SK-N-SH (cell line): ENCODE measurements at regions not wholly inside any gene's neighbourhood (a gene's known extent, or its start where the extent isn't known, plus 50 kb on each side); places are given as distances from the start of the nearest gene placed in this dataset.

Experiments
- CTCF ChIA-PET: fragments of 300-600, 350-600 bp; formaldehyde crosslinking; extraction: SDS; loops from one replicate; lab custom pipeline; 2021; lab: Yijun Ruan, JAX
- POLR2A ChIA-PET: fragments of 350-600 bp; sonication (Branson Sonifier 250); formaldehyde crosslinking; extraction: SDS; loops from one replicate; lab custom pipeline; 2020; ENCODE audit warnings: antibody characterized with exemption, inconsistent platforms; lab: Yijun Ruan, JAX
- DNase-seq: peaks from one replicate; pipeline ENCODE4 v3.0.0; 2012
- H2AFZ ChIP-seq: fragments of 200-600 bp; sonication (generic); 2 replicates; pipeline ENCODE4 v1.8.1; 2016; ENCODE audit warnings: antibody characterized with exemption, mild to moderate bottlenecking, low read depth
- H3F3A ChIP-seq: fragments of 200-600 bp; sonication (generic); replicated peaks from 2 replicates; pipeline ENCODE3; 2016; ENCODE audit warnings: antibody characterized with exemption, mild to moderate bottlenecking; ENCODE audit not compliant: insufficient read depth
- H3K27ac ChIP-seq, 2 experiments: fragments of 200-500 bp in 1 of 2; fragments of 200-600 bp in 1 of 2; sonication (Bioruptor generic) in 1 of 2; sonication (generic), shearing (Covaris generic) in 1 of 2; 2 replicates each; pipeline versions ENCODE4 v1.5.1 to v1.6.1; 2014 to 2016; ENCODE audit warnings: low read depth in 2 of 2, inconsistent platforms in 1 of 2, low read length in 1 of 2, mild to moderate bottlenecking in 1 of 2, mixed read lengths in 1 of 2
- H3K27me3 ChIP-seq: fragments of 200-600 bp; sonication (generic), shearing (Covaris generic); 2 replicates; pipeline ENCODE4 v1.6.1; 2016; ENCODE audit warnings: mixed run types; ENCODE audit not compliant: insufficient read depth
- H3K36me3 ChIP-seq, 2 experiments: fragments of 200-500 bp in 1 of 2; fragments of 200-600 bp in 1 of 2; sonication (Bioruptor generic) in 1 of 2; sonication (generic) in 1 of 2; replicated peaks in 1 of 2; 2 replicates each; pipeline versions ENCODE3 to v1.5.1; 2014 to 2016; ENCODE audit warnings: low read length in 1 of 2, mild to moderate bottlenecking in 1 of 2; ENCODE audit not compliant: insufficient read depth in 2 of 2, control insufficient read depth in 1 of 2
- H3K4me1 ChIP-seq, 2 experiments: fragments of 200-500 bp in 1 of 2; fragments of 200-600 bp in 1 of 2; sonication (Bioruptor generic) in 1 of 2; sonication (generic), shearing (Covaris generic) in 1 of 2; 2 replicates each; pipeline versions ENCODE4 v1.5.1 to v1.6.1; 2014 to 2016; ENCODE audit warnings: low read depth in 1 of 2, low read length in 1 of 2, mixed run types in 1 of 2; ENCODE audit not compliant: insufficient read depth in 2 of 2, control insufficient read depth in 1 of 2
- H3K4me2 ChIP-seq: fragments of 200-600 bp; sonication (generic), shearing (Covaris generic); 2 replicates; pipeline ENCODE4 v1.6.1; 2017; ENCODE audit warnings: mixed run types
- H3K4me3 ChIP-seq, 2 experiments: fragments of 200-500 bp in 1 of 2; fragments of 200-600 bp in 1 of 2; sonication (Bioruptor generic) in 1 of 2; sonication (generic), shearing (Covaris generic) in 1 of 2; 2 replicates each; pipeline versions ENCODE4 v1.5.1 to v1.8.1; 2014 to 2016; ENCODE audit warnings: low read depth in 2 of 2, inconsistent platforms in 1 of 2, low read length in 1 of 2, mild to moderate bottlenecking in 1 of 2, mixed read lengths in 1 of 2, moderate library complexity in 1 of 2
- H3K79me2 ChIP-seq: fragments of 200-600 bp; sonication (generic); 2 replicates; pipeline ENCODE4 v1.8.1; 2017; ENCODE audit warnings: mild to moderate bottlenecking; ENCODE audit not compliant: insufficient read depth
- H3K9ac ChIP-seq: fragments of 200-600 bp; sonication (generic); 2 replicates; pipeline ENCODE4 v1.6.1; 2017; ENCODE audit warnings: mixed run types
- H3K9me2 ChIP-seq: fragments of 200-600 bp; sonication (generic); 2 replicates; pipeline ENCODE4 v1.6.1; 2017; ENCODE audit warnings: mixed run types
- H3K9me3 ChIP-seq: fragments of 200-600 bp; sonication (generic); 2 replicates; pipeline ENCODE4 v1.6.1; 2017; ENCODE audit warnings: mixed run types, mild to moderate bottlenecking, moderate library complexity
- H4K20me1 ChIP-seq: fragments of 200-600 bp; sonication (generic); 2 replicates; pipeline ENCODE4 v1.6.1; 2017; ENCODE audit warnings: mild to moderate bottlenecking, mixed run types; ENCODE audit not compliant: insufficient read depth
- CHD2 ChIP-seq: fragments of 150-350 bp; IDR thresholded peaks from 2 replicates; pipeline ENCODE4 v1.6.1; 2018; ENCODE audit warnings: low read length; ENCODE audit not compliant: partially characterized antibody
- EP300 ChIP-seq, 2 experiments: IDR thresholded peaks; 2 replicates each; pipeline versions ENCODE4 v1.4.0 to v1.6.1; 2012; ENCODE audit warnings: borderline replicate concordance in 1 of 2, low read depth in 1 of 2, low read length in 1 of 2
- EZH2phosphoT487 ChIP-seq: fragments of 200-600 bp; sonication (generic); IDR thresholded peaks from 2 replicates; pipeline ENCODE4 v1.6.1; 2017; ENCODE audit warnings: low read depth, mixed run types, mild to moderate bottlenecking, antibody characterized with exemption, moderate library complexity, borderline replicate concordance
- FOSL2 ChIP-seq: IDR thresholded peaks from 2 replicates; pipeline ENCODE4 v1.4.0; 2012; ENCODE audit warnings: low read depth, mild to moderate bottlenecking, moderate library complexity, borderline replicate concordance
- FOXJ3 ChIP-seq: sonication (generic); formaldehyde crosslinking; IDR thresholded peaks from 2 replicates; pipeline ENCODE4 v1.5.1; 2020; ENCODE audit warnings: mild to moderate bottlenecking, missing genetic modification reagents
- GABPA ChIP-seq: IDR thresholded peaks from 2 replicates; pipeline ENCODE4 v1.4.0; 2012; ENCODE audit warnings: low read depth, mild to moderate bottlenecking
- GATA2 ChIP-seq: sonication (generic); formaldehyde crosslinking; IDR thresholded peaks from 2 replicates; pipeline ENCODE4 v1.5.0; 2020; ENCODE audit warnings: mild to moderate bottlenecking, missing genetic modification reagents
- JUND ChIP-seq: IDR thresholded peaks from 2 replicates; pipeline ENCODE4 v1.4.0; 2012
- MEF2A ChIP-seq: IDR thresholded peaks from 2 replicates; pipeline ENCODE4 v1.4.0; 2012; ENCODE audit warnings: low read depth, borderline replicate concordance
- NFIC ChIP-seq: IDR thresholded peaks from 2 replicates; pipeline ENCODE4 v1.4.0; 2012; ENCODE audit warnings: borderline replicate concordance
- RXRA ChIP-seq: IDR thresholded peaks from 2 replicates; pipeline ENCODE4 v1.4.0; 2012; ENCODE audit warnings: low read depth, mild to moderate bottlenecking, borderline replicate concordance
- SIN3A ChIP-seq: IDR thresholded peaks from 2 replicates; pipeline ENCODE4 v1.6.1; 2012; ENCODE audit warnings: low read depth, mild to moderate bottlenecking, low read length, moderate library complexity, borderline replicate concordance
- SMC3 ChIP-seq: IDR thresholded peaks from 2 replicates; pipeline ENCODE4 v1.6.1; 2012; ENCODE audit warnings: low read depth, low read length, improper control_type of control experiment
- YY1 ChIP-seq: IDR thresholded peaks from 2 replicates; pipeline ENCODE4 v1.4.0; 2012; ENCODE audit warnings: low read depth, mild to moderate bottlenecking
- WGBS: methylation state at CpG from one replicate; pipeline ENCODE4 v1.1.6; 2017; ENCODE audit warnings: low lambda C conversion rate; 5-methylcytosine and 5-hydroxymethylcytosine counted together
- TF ChIP-seq, protein P1 (sequence below): IDR thresholded peaks from 2 replicates; pipeline ENCODE4 v1.4.0; 2012; ENCODE audit warnings: low read depth
- TF ChIP-seq, protein P2 (sequence below): IDR thresholded peaks from 2 replicates; pipeline ENCODE4 v1.4.0; 2012; ENCODE audit warnings: low read depth, borderline replicate concordance
- TF ChIP-seq, protein P3 (sequence below): fragments of 150-350 bp; IDR thresholded peaks from 2 replicates; pipeline ENCODE4 v1.6.1; 2017; ENCODE audit warnings: antibody characterized with exemption, low read length, low read depth, borderline replicate concordance
- TF ChIP-seq, protein P4 (sequence below): IDR thresholded peaks from 2 replicates; pipeline ENCODE4 v1.6.1; 2012; ENCODE audit warnings: mild to moderate bottlenecking, low read depth, low read length, moderate library complexity

DNA sequence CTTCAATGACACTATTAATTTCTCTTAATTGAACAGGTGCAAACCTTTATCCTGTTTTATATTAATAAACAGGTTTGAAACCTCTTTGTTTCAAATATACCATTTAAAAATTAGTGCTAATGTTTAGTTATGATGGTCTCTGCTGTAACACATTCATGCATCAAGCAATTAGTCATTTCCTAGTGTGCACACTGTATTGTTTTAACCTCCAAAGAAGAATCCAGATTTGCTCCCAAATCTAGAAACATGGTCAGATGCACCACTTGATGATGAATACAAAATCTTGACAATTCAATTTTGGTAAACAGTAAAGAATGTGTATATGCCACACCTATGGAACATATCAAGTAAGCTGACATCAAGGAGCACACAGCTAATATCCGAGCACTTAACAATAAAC lies 157.1 kb downstream of the TRIML1 start:
- WGBS = 21% methylated on average over 1 of the region's 1 CpG
- H3K4me2 ChIP-seq = no peak overlapping the region
- H3K9ac ChIP-seq = no peak overlapping the region
- POLR2A ChIA-PET = no interaction called here
- TF ChIP-seq, protein P1, sequence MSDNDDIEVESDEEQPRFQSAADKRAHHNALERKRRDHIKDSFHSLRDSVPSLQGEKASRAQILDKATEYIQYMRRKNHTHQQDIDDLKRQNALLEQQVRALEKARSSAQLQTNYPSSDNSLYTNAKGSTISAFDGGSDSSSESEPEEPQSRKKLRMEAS = no peak
- TF ChIP-seq YY1 (no peak), EP300 (IDR thresholded peaks at IDR 0.05; ENCODE audit: borderline replicate concordance in 1 of 2, low read depth in 1 of 2, low read length in 1 of 2) (no peak), NFIC (no peak), SIN3A (no peak), MEF2A (no peak), EZH2phosphoT487 (no peak)
- no peak overlapping the region for H3K4me3 ChIP-seq
- H3K36me3 ChIP-seq = no peaks in the 10 kb centered on the region
- H3F3A ChIP-seq = no peaks in the 10 kb centered on the region
- no peaks in the 10 kb centered on the region for H4K20me1 ChIP-seq
- H3K27me3 ChIP-seq = no peaks in the 10 kb centered on the region; the same call in 1 of the 2 replicates
- CTCF ChIA-PET = no interaction called here
- no peak overlapping the region for H3K27ac ChIP-seq
- no peaks in the 10 kb centered on the region for H3K79me2 ChIP-seq
- no peaks in the 10 kb centered on the region for H3K9me2 ChIP-seq
- no peak for DNase-seq
- no peaks in the 10 kb centered on the region for H3K4me1 ChIP-seq
- no peak overlapping the region for H2AFZ ChIP-seq
- no peaks in the 10 kb centered on the region; the same call in 1 of the 2 replicates for H3K9me3 ChIP-seq

DNA sequence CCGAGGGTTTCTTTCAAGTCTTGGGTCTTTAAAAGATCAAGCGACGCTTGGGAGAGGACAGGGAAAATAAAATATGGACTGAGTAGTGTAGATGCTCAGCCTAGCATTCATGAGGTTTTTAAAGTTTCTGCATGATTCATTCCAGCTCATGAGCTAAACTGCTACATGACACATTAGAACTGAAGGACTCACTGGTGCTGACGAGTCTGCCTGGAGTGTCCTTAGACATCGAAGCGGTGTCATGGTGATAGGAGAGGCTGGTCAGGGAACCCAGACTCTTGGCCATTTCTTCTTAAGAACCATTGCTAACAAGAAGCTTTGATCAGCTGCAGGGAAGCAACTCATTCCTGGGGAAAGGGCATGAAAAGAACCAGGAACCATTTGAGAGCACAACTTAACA lies 158.6 kb downstream of the TRIML1 start:
- no peak overlapping the region for H3K27ac ChIP-seq
- H3K4me2 ChIP-seq = no peak overlapping the region

More for the DNA sequence above, 158.6 kb downstream of the TRIML1 start:
- no peaks in the 10 kb centered on the region for H3K4me1 ChIP-seq
- H3K4me3 ChIP-seq = no peak overlapping the region
- no peaks in the 10 kb centered on the region for H3K9me2 ChIP-seq
- H3K9ac ChIP-seq = no peak overlapping the region
- no peaks in the 10 kb centered on the region for H3K79me2 ChIP-seq
- ChIA-PET CTCF (no interaction called here), POLR2A (no interaction called here)
- 42% methylated on average over 6 of the region's 6 CpGs for whole genome bisulfite sequencing
- H3K27me3 ChIP-seq = no peaks in the 10 kb centered on the region; the same call in 1 of the 2 replicates
- H3K9me3 ChIP-seq = no peaks in the 10 kb centered on the region
- no peak overlapping the region for H2AFZ ChIP-seq
- no peaks in the 10 kb centered on the region for H3K36me3 ChIP-seq
- H4K20me1 ChIP-seq = no peaks in the 10 kb centered on the region
- H3F3A ChIP-seq = no peaks in the 10 kb centered on the region
- no peak for DNase-seq
- TF ChIP-seq GABPA (no peak), EZH2phosphoT487 (no peak), FOXJ3 (CRISPR knock-in tag) (no peak), CHD2 (no peak), FOSL2 (no peak), SIN3A (no peak), GATA2 (CRISPR knock-in tag) (no peak), NFIC (no peak), EP300 (IDR thresholded peaks at IDR 0.05; ENCODE audit: borderline replicate concordance in 1 of 2, low read depth in 1 of 2, low read length in 1 of 2) (no peak), RXRA (no peak), SMC3 (no peak), JUND (no peak), YY1 (no peak), MEF2A (no peak)
- TF ChIP-seq, protein P2, sequence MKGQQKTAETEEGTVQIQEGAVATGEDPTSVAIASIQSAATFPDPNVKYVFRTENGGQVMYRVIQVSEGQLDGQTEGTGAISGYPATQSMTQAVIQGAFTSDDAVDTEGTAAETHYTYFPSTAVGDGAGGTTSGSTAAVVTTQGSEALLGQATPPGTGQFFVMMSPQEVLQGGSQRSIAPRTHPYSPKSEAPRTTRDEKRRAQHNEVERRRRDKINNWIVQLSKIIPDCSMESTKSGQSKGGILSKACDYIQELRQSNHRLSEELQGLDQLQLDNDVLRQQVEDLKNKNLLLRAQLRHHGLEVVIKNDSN = no peak
- TF ChIP-seq, protein P3, sequence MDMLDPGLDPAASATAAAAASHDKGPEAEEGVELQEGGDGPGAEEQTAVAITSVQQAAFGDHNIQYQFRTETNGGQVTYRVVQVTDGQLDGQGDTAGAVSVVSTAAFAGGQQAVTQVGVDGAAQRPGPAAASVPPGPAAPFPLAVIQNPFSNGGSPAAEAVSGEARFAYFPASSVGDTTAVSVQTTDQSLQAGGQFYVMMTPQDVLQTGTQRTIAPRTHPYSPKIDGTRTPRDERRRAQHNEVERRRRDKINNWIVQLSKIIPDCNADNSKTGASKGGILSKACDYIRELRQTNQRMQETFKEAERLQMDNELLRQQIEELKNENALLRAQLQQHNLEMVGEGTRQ = no peak
- TF ChIP-seq, protein P4, sequence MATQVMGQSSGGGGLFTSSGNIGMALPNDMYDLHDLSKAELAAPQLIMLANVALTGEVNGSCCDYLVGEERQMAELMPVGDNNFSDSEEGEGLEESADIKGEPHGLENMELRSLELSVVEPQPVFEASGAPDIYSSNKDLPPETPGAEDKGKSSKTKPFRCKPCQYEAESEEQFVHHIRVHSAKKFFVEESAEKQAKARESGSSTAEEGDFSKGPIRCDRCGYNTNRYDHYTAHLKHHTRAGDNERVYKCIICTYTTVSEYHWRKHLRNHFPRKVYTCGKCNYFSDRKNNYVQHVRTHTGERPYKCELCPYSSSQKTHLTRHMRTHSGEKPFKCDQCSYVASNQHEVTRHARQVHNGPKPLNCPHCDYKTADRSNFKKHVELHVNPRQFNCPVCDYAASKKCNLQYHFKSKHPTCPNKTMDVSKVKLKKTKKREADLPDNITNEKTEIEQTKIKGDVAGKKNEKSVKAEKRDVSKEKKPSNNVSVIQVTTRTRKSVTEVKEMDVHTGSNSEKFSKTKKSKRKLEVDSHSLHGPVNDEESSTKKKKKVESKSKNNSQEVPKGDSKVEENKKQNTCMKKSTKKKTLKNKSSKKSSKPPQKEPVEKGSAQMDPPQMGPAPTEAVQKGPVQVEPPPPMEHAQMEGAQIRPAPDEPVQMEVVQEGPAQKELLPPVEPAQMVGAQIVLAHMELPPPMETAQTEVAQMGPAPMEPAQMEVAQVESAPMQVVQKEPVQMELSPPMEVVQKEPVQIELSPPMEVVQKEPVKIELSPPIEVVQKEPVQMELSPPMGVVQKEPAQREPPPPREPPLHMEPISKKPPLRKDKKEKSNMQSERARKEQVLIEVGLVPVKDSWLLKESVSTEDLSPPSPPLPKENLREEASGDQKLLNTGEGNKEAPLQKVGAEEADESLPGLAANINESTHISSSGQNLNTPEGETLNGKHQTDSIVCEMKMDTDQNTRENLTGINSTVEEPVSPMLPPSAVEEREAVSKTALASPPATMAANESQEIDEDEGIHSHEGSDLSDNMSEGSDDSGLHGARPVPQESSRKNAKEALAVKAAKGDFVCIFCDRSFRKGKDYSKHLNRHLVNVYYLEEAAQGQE = no peak
